Stimulated activated CD8-positive, alpha-beta memory T cell treated with anti-CD3 and anti-CD28 coated beads, Interleukin-15, amount 100 ng/mL, for 1 hour (primary cell): ENCODE measurements at regions not wholly inside any gene's neighbourhood (a gene's known extent, or its start where the extent isn't known, plus 50 kb on each side); places are given as distances from the start of the nearest gene placed in this dataset.

Source experiments
- DNase-seq: peaks from one replicate; pipeline ENCODE4 v3.0.0-alpha.2; 2020; ENCODE audit warnings: low read depth

- no peak for DNase-seq
Measured at GRCh38 chr14:101135796-101136742, 232.5 kb upstream of the RTL1 start.

GRCh38 chr14:101137234-101137633 lies 233.7 kb upstream of the RTL1 start:
- no peak for DNase-seq

GRCh38 chr14:101147848-101148247 lies 244.3 kb upstream of the RTL1 start:
- DNase-seq: no peak

- no peak for DNase-seq
Measured at GRCh38 chr14:101150039-101150610, 246.6 kb upstream of the RTL1 start.

- DNase-seq: no peak
Measured at GRCh38 chr14:101151226-101151926, 247.9 kb upstream of the RTL1 start.

DNA sequence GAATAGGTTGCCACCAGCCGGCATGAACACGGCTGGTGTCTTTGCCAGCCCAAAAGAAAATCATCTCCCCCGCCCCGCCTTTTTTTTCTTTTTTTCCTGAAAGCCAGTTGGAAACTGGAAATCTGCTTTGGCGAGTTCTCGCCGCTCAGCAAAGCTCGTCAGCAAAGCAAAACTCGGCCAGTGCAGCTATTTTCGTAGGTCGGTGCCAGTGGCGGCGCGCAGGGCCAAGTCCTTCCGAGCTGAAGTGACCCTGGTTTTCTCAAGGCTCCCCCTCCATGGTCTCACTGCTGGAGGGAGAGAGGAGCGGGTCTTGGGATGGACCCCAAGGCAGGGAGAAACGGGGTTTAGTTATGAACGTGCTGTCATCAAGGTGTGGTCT lies 248.4 kb upstream of the RTL1 start:
- no peak for DNase-seq

GRCh38 chr14:101152855-101153254 lies 249.3 kb upstream of the RTL1 start:
- DNase-seq: no peak

GRCh38 chr14:101153691-101154090 lies 250.2 kb upstream of the RTL1 start:
- DNase-seq: no peak

- DNase-seq: no peak
Measured at GRCh38 chr14:101155575-101155974, 252.1 kb upstream of the RTL1 start.

DNA sequence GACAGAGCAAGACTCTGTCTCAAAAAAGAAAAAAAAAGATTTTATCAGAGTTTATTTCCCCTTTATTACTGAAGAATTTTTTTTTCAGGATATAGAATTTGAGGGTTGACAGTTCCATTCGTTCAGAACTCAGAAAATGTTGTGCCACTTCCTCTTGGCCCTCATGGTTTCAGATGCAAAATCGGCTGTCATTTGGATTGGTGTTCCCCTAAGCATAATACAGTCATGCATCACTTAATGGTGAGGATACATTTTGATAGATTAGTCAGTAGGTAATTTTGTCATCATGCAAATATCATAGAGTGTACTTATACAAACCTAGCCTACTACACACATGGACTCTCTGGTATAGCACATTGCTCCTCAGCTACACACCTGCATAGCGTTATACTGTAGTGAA lies 263.9 kb upstream of the RTL1 start:
- no peak for DNase-seq

- DNase-seq: no peak
Measured at GRCh38 chr14:101169267-101169666, 265.7 kb upstream of the RTL1 start.

DNA sequence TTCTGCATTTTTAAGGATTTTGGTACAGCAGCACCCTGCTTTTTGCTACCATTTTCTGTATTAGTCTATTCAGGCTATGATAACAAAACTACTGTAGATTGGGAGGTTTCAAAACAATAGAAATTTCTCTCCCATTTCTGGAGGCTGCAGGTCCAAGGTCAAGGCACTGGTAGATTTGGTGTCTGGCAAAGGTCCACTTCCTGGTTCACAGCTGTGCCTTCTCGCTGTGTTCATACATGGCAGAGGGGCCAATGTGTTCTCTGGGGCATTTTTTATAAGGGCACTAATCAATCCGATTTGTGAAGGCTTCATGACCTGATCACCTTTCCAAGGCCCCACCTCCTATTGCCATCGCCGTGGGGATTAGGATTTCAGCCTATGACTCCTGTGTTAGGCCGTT lies 268.1 kb upstream of the RTL1 start:
- no peak for DNase-seq

DNA sequence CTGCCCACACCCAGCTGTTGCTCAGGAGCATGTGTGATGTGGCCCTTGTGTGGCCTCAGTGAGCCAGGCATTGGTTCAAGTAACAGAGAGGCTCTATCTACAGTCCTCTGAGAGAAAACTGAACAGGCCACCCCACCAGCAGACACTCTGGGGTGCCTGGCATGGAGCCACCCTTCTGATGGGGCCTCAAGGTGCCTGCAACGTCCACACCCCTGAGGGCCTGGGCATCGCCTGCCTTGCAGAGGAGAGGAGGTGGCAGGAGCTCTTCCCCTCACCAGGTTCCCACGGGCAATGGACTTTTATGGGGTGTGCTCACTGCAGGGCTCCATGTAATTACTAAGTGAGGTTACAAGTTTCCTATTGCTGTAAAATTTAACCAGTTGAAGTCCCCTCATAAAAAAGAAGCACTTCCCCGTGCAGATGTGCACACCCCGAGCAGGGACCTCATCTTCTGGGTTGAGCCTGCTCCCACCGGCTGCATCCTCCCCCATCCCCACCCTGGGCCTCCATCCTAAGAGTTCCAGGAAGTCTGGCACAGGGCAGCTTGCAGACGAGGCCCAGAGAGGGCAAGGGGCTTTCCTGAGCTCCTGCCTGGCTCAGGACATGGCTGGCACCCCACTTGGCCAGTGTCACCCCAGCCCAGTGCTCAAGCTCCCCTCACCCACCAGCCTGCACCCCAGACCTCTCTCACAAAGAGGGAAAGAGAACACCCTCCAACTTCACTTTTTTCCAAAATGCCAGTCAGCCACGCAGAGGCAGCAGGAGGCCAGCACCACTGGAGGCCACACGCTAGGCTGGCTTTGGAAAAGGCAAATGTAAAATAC lies 270.4 kb upstream of the RTL1 start:
- DNase-seq: no peak

DNA sequence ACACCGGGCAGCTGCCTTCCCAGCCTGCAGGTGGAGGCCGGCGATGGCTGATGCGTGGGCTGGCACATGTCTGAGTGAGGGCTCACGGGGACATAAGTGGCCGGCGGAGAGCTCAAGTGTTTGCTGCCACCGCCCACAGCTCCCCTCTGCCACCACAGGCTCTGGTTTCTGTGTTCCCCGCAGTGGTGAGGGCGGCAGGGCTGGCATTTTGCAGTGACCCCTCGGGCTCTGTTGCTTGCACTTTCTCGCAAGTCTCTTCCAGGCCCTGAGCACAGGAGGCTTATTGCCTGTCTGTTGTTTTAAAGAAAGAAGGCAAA lies 271.0 kb upstream of the RTL1 start:
- no peak for DNase-seq

DNA sequence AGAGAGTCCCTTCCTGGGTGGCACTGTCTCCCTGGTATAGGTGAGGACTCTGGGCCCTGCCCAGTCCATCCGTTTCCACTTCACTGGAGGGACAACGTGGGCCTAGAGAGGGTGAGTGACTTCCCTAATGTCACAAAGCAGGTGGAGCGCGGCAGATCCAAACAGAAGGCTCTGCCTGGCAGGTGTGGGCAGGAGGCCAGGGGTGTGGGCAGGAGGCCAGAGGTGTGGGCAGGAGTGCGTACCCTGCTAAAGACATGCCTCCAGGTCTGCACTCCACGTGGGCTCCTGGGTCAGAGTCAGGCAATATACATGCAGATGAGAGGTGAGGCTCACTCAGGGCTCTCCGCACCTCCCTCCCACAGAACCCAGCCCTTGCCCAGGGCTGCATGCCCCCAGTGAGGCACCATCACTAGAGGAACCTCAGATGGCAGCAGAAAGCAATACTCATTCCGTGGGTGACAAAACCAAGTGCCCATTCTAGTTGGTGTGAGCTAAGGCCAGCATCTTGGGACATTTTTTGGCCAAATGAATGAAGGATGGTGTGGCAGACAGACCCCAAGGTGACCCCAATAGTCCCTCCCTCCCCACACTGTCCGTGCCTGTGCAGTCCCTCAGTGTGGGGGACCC lies 271.6 kb upstream of the RTL1 start:
- DNase-seq: no peak

DNA sequence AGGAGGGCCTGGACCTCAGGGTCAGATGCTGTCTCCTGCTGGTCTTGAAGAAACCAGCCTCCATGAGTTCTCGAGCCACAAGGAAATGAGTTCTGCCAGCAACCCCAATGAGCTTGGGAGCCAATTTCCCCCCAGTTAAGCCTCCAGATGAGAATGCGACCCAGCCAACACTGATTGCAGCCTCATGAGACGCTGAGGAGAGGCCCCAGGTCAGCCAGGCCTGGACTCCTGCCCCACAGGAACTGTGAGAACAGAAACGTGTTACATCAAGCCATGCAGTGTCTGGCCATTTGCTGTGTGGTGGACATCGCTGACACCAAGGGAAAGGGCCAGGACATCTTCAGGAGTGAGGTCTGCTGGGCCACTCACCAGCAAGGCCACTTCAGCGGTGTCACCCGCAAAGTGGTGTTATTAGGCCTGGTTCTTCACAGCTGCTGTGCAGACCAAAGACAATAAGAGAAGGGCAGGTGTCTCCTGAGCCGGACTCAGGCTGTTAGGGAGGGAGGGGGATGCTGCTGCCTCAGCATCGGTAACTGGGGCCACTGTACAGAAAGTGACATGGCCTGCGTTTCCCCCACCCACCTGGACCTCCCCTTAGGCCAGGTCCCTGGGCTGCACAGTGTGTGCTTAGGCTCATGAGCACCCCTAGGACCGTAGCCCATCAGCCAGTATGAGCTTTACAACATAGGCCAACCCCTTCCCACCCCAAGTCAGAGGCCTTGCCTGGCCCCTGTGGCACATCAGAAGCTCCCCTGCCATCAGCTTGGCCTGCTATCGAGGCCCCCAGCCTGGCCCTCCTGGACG lies 272.4 kb upstream of the RTL1 start:
- DNase-seq: no peak

- no peak for DNase-seq
Measured at GRCh38 chr14:101176535-101177205, 273.1 kb upstream of the RTL1 start.

GRCh38 chr14:101177301-101177971 lies 273.9 kb upstream of the RTL1 start:
- DNase-seq: no peak

- DNase-seq: no peak
Measured at GRCh38 chr14:101178184-101179072, 274.9 kb upstream of the RTL1 start.
